ENCODE measurements at regions not wholly inside any gene's neighbourhood (a gene's known extent, or its start where the extent isn't known, plus 50 kb on each side); places are given as distances from the start of the nearest gene placed in this dataset.
A peak's percentile ranks its signal among the peaks of the same experiment; 100 is the strongest.

GRCh38 chr9:90307167-90307833 lies 335.3 kb downstream of the DIRAS2 start:
- DNase-seq (ENCODE audit: low spot score): no peak

DNA sequence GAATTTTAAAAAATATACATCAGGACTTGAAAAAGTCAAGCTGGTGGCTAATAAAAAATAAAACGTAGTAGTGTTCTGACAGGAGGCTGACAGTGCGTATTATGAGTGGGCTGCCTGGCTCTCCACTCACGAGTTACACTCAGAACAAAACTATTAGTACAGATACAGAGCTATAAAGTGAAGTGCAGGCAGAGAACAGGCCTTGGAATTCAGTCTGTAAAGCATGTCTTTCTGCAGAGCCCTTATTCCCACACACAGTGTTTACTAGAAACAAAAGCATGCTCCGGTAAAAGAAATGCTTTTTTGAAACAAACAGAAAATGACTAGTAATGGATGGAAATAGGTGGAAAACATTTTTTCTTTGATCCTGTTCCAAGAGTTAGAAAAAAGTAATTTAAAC lies 334.7 kb downstream of the DIRAS2 start:
- no peak for DNase-seq (ENCODE audit: low spot score)

DNA sequence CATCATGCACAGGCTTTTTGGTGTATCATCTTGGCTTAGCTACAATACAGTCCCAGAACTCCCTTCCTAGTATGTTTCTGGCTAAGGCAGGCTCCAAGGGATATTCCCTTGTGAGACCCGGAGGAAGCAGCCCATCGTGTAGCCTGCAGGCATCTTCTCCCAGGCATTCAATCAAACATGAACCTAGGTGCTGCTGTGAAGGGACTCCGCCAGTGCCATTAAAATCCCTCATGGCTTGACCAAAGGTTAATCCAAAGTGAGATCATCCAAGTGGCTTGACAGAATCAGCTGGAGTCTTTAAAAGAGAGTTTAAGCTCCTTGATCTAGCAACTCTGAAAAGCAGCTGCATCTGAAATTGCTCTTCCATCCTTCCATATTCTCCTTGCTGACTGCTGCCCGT lies 333.9 kb downstream of the DIRAS2 start:
- no peak for DNase-seq (ENCODE audit: low spot score)

GRCh38 chr9:90309809-90310520 lies 332.7 kb downstream of the DIRAS2 start:
- DNase-seq (ENCODE audit: low spot score): no peak

- no peak for DNase-seq (ENCODE audit: low spot score)
Measured at GRCh38 chr9:90310521-90310876, 332.1 kb downstream of the DIRAS2 start.

GRCh38 chr9:90311811-90312210 lies 330.8 kb downstream of the DIRAS2 start:
- DNase-seq (ENCODE audit: low spot score): no peak

- no peak for DNase-seq (ENCODE audit: low spot score)
Measured at GRCh38 chr9:90322296-90322695, 320.3 kb downstream of the DIRAS2 start.

DNA sequence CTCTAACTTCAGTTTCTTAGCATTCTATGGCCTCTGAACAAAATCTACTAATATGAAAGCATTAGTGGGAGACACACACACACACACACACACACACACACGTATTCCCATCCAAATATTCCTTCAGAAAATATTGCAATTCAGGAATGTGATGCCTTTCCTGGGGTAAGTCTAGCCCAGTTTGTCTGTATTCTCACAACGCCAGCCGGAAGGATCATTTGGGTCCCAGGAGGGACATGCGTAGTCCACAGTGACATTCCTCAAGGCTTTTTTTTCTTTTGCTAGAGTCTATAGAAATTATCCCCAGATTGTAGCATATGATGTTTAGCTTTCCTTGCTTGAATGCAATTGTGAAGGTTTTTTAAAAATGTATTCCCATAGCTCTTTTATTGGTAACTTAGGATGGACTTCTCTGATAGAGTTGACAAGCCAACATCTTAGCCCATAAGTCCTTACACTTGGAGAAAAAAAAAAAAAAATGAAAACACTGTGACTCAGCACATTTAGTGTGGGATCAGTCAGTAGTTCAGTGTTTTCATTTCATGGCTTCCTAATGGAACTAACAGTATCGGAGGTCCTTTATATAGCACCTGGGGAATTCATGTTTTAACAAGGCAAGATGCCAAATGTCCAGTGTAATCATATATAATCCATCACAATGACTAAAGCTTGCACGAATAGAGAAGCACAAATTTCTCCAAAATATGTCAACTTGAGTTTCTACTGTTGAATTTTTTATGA lies 316.5 kb downstream of the DIRAS2 start:
- DNase-seq (ENCODE audit: low spot score): peak; percentile 36

DNA sequence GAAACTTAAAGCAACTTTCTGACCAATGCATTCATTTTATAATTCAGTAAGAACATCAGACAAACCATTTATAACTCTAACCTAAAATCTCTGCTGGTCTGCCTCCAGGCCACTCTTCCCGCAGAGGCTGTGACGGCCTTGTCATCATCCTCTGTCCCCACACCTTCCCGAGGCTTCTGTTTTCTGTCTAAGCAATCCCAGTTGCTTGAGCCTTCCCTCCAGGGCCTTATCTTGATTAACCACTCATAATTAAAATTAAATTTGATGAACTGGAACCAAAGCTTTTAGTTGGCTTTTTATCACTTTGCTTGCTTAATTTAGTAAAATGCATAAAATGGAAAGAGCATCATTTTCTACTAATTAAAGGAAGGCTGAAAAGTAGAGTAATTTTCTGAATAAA lies 312.4 kb downstream of the DIRAS2 start:
- DNase-seq (ENCODE audit: low spot score): no peak

GRCh38 chr9:90331826-90332575 lies 310.6 kb downstream of the DIRAS2 start:
- DNase-seq (ENCODE audit: low spot score): peak; percentile 74

- DNase-seq (ENCODE audit: low spot score): no peak
Measured at GRCh38 chr9:90333226-90333625, 309.4 kb downstream of the DIRAS2 start.

- peak; percentile 6 for DNase-seq (ENCODE audit: low spot score)
Measured at GRCh38 chr9:90340421-90340820, 302.2 kb downstream of the DIRAS2 start.

- no peak for DNase-seq (ENCODE audit: low spot score)
Measured at GRCh38 chr9:90342607-90343006, 300.0 kb downstream of the DIRAS2 start.

GRCh38 chr9:90343366-90343765 lies 299.3 kb downstream of the DIRAS2 start:
- DNase-seq (ENCODE audit: low spot score): no peak

GRCh38 chr9:90343991-90344390 lies 298.6 kb downstream of the DIRAS2 start:
- no peak for DNase-seq (ENCODE audit: low spot score)

DNA sequence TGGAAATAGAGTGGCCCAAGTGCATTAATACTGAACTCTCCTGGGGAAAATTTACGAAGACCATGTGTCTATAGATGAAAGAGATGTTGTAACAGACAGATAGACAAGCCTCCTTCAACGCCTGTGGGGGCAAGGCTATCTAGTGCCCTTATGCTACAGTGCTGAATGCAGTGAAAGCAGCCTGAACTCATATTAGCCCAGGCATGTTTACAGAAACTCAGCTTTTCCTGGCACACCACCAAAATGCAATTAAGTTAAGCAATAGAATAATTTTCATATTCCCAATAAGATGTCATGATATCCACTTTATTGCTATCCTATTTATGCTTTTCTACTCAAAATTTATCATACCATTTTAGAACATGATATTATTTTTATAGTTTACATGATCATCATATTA lies 277.0 kb downstream of the DIRAS2 start:
- DNase-seq (ENCODE audit: low spot score): no peak

DNA sequence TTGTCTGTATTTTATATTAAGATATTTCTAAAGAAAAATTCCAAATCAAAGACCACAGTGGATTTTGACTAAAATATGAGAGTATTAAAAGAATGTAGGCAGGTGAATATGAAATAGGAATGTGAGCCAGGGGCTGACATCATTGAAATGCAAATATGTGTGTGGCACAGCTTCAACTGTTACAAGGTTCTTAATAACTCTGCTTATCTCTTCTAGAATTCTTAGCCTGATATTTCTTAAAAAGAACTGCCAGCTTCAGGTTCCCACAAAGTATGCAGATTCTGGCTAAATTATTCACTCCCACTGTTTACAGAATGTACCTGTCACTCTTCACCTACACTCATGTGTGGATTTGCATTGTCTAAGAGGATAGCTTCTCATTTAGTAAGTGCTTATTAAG lies 274.4 kb downstream of the DIRAS2 start:
- DNase-seq (ENCODE audit: low spot score): no peak

DNA sequence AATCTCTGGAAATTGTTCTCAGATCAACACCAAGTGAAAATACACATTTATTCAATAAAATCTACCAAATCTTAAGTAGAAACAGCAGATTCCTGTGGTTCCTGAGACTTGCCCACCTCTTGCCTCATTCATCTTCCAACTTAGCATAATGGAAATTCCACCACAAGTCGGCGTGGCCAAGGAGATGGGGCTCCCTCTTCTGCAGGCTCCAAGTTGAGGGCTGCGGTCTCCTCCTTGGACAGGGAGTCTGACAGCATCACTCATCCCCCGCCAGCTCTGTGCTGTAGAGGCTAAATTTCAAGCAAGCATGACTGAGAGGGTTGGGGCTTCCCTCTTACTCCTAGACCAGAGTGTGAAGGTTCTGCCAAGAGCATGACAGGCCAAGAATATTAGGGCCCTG lies 273.7 kb downstream of the DIRAS2 start:
- DNase-seq (ENCODE audit: low spot score): no peak

DNA sequence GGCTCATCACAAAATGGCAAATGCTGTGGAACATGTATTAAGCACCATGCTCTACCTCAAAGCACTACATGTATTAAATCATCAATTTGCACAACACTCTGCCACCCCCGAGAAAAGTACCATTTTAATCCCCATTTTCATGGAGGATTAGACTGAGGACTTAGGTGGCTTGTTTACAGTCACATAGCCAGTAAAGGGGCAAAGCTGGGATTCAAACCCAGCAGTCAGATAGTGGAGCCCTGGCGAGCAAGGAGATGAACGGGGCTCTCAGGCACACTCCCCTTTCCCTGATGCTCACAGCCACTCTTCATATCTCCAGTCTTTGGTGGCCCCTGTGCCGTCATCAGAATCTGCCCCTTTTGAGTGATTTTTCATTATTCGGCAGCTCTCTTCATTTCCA lies 262.9 kb downstream of the DIRAS2 start:
- no peak for DNase-seq (ENCODE audit: low spot score)

- no peak for DNase-seq (ENCODE audit: low spot score)
Measured at GRCh38 chr9:90385146-90385545, 257.5 kb downstream of the DIRAS2 start.

GRCh38 chr9:90393365-90394152 lies 249.1 kb downstream of the DIRAS2 start:
- DNase-seq (ENCODE audit: low spot score): no peak

DNA sequence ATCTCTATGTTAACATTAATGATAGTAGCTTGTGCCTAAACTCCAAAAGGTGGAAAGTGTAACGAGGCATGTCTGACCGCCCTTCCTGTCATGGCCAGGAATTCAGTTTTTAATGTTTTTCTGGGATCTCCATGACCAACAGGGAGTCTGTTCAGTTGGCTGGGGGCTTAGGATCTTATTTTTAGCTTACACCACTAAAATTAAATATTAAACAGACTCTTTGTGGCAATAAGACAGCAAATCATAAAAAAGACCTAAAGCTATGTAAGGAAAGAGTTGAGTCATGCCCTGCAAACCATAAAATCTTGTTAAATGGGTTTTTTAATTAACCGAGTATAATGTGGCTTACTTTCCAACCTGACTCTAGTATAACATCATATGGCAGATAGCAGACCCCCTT lies 247.8 kb downstream of the DIRAS2 start:
- no peak for DNase-seq (ENCODE audit: low spot score)

Data from H4 (cell line).